GM23338 (cell line): ENCODE measurements at regions not wholly inside any gene's neighbourhood (a gene's known extent, or its start where the extent isn't known, plus 50 kb on each side); places are given as distances from the start of the nearest gene placed in this dataset.

Experiments used
- ATAC-seq: fragments of 200-7000 bp; cut with Tn5 transposase; 3 replicates; pipeline ENCODE4 v1.9.1; 2020
- DNase-seq: peaks from one replicate; pipeline ENCODE4 v3.0.0-alpha.2; 2015; ENCODE audit warnings: low spot score
- H2AFZ ChIP-seq: fragments of 200-600 bp; sonication (generic); 2 replicates; pipeline ENCODE4 v1.8.0; 2016; ENCODE audit warnings: antibody characterized with exemption, mild to moderate bottlenecking, moderate library complexity
- H3F3A ChIP-seq: fragments of 200-600 bp; sonication (generic); replicated peaks from 2 replicates; pipeline ENCODE4 v1.8.0; 2017; ENCODE audit warnings: antibody characterized with exemption, mixed run types, low read depth
- H3K27ac ChIP-seq: fragments of 200-600 bp; sonication (generic); 2 replicates; pipeline ENCODE4 v1.6.1; 2016; ENCODE audit warnings: low read depth
- H3K27me3 ChIP-seq: fragments of 200-600 bp; sonication (generic); 2 replicates; pipeline ENCODE4 v1.8.0; 2016; ENCODE audit warnings: mild to moderate bottlenecking, mixed run types, moderate library complexity; ENCODE audit not compliant: insufficient read depth
- H3K36me3 ChIP-seq: fragments of 200-600 bp; sonication (generic); 2 replicates; pipeline ENCODE4 v1.8.0; 2016; ENCODE audit warnings: mild to moderate bottlenecking; ENCODE audit not compliant: insufficient read depth
- H3K4me1 ChIP-seq: fragments of 200-600 bp; sonication (generic); 2 replicates; pipeline ENCODE4 v1.8.0; 2016; ENCODE audit warnings: mild to moderate bottlenecking, moderate library complexity; ENCODE audit not compliant: insufficient read depth
- H3K4me2 ChIP-seq: fragments of 200-600 bp; sonication (generic); 2 replicates; pipeline ENCODE4 v1.7.1; 2017; ENCODE audit warnings: mixed run types
- H3K4me3 ChIP-seq: fragments of 200-600 bp; sonication (generic); 2 replicates; pipeline ENCODE4 v1.6.1; 2016; ENCODE audit warnings: mixed run types
- H3K79me2 ChIP-seq: fragments of 200-600 bp; sonication (generic); replicated peaks from 2 replicates; pipeline ENCODE4 v1.8.0; 2017; ENCODE audit warnings: mild to moderate bottlenecking; ENCODE audit not compliant: insufficient read depth
- H3K9me2 ChIP-seq: fragments of 200-600 bp; sonication (generic); 2 replicates; pipeline ENCODE4 v1.8.0; 2017; ENCODE audit not compliant: insufficient read depth
- H4K20me1 ChIP-seq: fragments of 200-600 bp; sonication (generic); replicated peaks from 2 replicates; pipeline ENCODE4 v1.8.0; 2017; ENCODE audit warnings: mild to moderate bottlenecking; ENCODE audit not compliant: insufficient read depth
- H3K27ac Mint-ChIP-seq: 2 replicates; pipeline ENCODE4 v1.8.0; 2020; ENCODE audit warnings: inconsistent platforms, mild to moderate bottlenecking, moderate library complexity, mixed read lengths
- H3K27me3 Mint-ChIP-seq: 3 replicates; pipeline ENCODE4 v1.8.0; 2022; ENCODE audit warnings: low read depth, mild to moderate bottlenecking, moderate library complexity, mixed read lengths, inconsistent platforms; ENCODE audit not compliant: insufficient read depth, poor library complexity
- H3K36me3 Mint-ChIP-seq: 3 replicates; pipeline ENCODE4 v1.8.0; 2021; ENCODE audit warnings: low read depth, mild to moderate bottlenecking, inconsistent platforms, moderate library complexity, mixed read lengths
- H3K4me1 Mint-ChIP-seq: 3 replicates; pipeline ENCODE4 v1.8.0; 2020; ENCODE audit warnings: mild to moderate bottlenecking, inconsistent platforms, mixed read lengths
- H3K4me3 Mint-ChIP-seq: 3 replicates; pipeline ENCODE4 v1.8.0; 2021; ENCODE audit warnings: moderate library complexity, mild to moderate bottlenecking, inconsistent platforms, mixed read lengths
- H3K9me3 Mint-ChIP-seq: 3 replicates; pipeline ENCODE4 v1.8.0; 2020; ENCODE audit warnings: moderate library complexity, mild to moderate bottlenecking, inconsistent platforms, mixed read lengths
- CREB1 ChIP-seq: fragments of 250-450 bp; sonication (Bioruptor Pico); IDR thresholded peaks from 2 replicates; pipeline ENCODE4 v1.5.0; 2020; ENCODE audit warnings: low read depth, mild to moderate bottlenecking, moderate library complexity
- EZH2phosphoT487 ChIP-seq: fragments of 200-600 bp; sonication (generic); IDR thresholded peaks from one replicate; pipeline ENCODE4 v1.8.1; 2018; ENCODE audit warnings: antibody characterized with exemption; ENCODE audit not compliant: unreplicated experiment
- POLR2AphosphoS5 ChIP-seq: IDR thresholded peaks from 2 replicates; pipeline ENCODE4 v1.6.1; 2016; ENCODE audit warnings: antibody characterized with exemption, low read depth
- TF ChIP-seq, protein P1 (sequence below): IDR thresholded peaks from one replicate; pipeline ENCODE4 v1.6.1; 2018; ENCODE audit warnings: antibody characterized with exemption; ENCODE audit not compliant: unreplicated experiment
- TF ChIP-seq, protein P2 (sequence below), 2 experiments: fragments of 200-600 bp in 1 of 2; sonication (generic) in 1 of 2; conservative IDR thresholded peaks; 2 replicates each; pipeline versions ENCODE4 v1.5.1 to v1.6.1; 2016 to 2017; ENCODE audit warnings: antibody characterized with exemption in 2 of 2, low read depth in 2 of 2, mild to moderate bottlenecking in 2 of 2, moderate library complexity in 1 of 2
- TF ChIP-seq, protein P3 (sequence below): IDR thresholded peaks from 2 replicates; pipeline ENCODE4 v1.6.1; 2016; ENCODE audit warnings: antibody characterized with exemption

DNA sequence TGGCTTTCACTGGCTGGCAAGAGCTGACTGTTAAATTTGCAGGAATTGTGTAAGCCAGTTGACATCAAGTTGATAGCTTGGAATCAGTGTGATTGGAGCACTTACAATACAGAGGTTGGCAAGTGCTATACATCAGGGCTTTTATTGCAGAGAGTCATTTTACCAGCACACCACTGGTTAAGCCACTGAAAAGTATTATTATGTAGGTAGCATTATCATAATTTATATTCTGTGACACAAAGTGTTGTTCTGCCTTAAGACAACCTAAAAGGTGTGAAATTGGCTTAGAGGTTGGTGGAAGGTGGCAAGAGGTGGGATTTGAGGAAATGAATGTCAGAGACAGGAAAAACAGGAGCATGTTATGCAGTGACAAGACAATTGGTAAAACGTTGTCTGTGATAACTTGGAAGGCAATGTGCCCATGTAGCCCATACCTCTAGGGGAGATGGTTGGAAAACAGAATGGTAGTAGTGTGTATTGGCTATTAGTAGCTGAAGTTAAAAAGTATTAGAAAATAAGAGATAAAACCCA is 172.9 kb upstream of the PRICKLE1 start:
- H3K9me3 Mint-ChIP-seq = no peaks in the 10 kb centered on the region
- H3K36me3 ChIP-seq = no peaks in the 10 kb centered on the region
- no peak for ATAC-seq
- H3K27me3 ChIP-seq = no peaks in the 10 kb centered on the region
- H3K4me1 Mint-ChIP-seq = peaks cover 26% of the 10 kb centered on the region
- TF ChIP-seq EZH2phosphoT487 = no peak
- TF ChIP-seq, protein P1, sequence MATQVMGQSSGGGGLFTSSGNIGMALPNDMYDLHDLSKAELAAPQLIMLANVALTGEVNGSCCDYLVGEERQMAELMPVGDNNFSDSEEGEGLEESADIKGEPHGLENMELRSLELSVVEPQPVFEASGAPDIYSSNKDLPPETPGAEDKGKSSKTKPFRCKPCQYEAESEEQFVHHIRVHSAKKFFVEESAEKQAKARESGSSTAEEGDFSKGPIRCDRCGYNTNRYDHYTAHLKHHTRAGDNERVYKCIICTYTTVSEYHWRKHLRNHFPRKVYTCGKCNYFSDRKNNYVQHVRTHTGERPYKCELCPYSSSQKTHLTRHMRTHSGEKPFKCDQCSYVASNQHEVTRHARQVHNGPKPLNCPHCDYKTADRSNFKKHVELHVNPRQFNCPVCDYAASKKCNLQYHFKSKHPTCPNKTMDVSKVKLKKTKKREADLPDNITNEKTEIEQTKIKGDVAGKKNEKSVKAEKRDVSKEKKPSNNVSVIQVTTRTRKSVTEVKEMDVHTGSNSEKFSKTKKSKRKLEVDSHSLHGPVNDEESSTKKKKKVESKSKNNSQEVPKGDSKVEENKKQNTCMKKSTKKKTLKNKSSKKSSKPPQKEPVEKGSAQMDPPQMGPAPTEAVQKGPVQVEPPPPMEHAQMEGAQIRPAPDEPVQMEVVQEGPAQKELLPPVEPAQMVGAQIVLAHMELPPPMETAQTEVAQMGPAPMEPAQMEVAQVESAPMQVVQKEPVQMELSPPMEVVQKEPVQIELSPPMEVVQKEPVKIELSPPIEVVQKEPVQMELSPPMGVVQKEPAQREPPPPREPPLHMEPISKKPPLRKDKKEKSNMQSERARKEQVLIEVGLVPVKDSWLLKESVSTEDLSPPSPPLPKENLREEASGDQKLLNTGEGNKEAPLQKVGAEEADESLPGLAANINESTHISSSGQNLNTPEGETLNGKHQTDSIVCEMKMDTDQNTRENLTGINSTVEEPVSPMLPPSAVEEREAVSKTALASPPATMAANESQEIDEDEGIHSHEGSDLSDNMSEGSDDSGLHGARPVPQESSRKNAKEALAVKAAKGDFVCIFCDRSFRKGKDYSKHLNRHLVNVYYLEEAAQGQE = no peak
- TF ChIP-seq, protein P2, sequence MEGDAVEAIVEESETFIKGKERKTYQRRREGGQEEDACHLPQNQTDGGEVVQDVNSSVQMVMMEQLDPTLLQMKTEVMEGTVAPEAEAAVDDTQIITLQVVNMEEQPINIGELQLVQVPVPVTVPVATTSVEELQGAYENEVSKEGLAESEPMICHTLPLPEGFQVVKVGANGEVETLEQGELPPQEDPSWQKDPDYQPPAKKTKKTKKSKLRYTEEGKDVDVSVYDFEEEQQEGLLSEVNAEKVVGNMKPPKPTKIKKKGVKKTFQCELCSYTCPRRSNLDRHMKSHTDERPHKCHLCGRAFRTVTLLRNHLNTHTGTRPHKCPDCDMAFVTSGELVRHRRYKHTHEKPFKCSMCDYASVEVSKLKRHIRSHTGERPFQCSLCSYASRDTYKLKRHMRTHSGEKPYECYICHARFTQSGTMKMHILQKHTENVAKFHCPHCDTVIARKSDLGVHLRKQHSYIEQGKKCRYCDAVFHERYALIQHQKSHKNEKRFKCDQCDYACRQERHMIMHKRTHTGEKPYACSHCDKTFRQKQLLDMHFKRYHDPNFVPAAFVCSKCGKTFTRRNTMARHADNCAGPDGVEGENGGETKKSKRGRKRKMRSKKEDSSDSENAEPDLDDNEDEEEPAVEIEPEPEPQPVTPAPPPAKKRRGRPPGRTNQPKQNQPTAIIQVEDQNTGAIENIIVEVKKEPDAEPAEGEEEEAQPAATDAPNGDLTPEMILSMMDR (conservative IDR thresholded peaks at IDR 0.05; ENCODE audit: low read depth in 2 of 2) = no peak
- H3K27ac Mint-ChIP-seq = no peak overlapping the region
- no peak for DNase-seq
- peaks cover 7% of the 10 kb centered on the region for H3K27me3 Mint-ChIP-seq
- no peak overlapping the region for H3K27ac ChIP-seq
- H3K4me3 ChIP-seq = no peak overlapping the region
- no peaks in the 10 kb centered on the region for H3K79me2 ChIP-seq
- H3K4me3 Mint-ChIP-seq = no peak overlapping the region
- H4K20me1 ChIP-seq = no peaks in the 10 kb centered on the region
- no peak overlapping the region; the same call in 1 of the 2 replicates for H2AFZ ChIP-seq
- H3K4me1 ChIP-seq = peaks cover 22% of the 10 kb centered on the region
- H3K9me2 ChIP-seq = peaks cover 12% of the 10 kb centered on the region; the same call in 1 of the 2 replicates
- peaks cover 4% of the 10 kb centered on the region; the same call in 1 of the 2 replicates for H3F3A ChIP-seq
- H3K4me2 ChIP-seq = no peak overlapping the region
- no peaks in the 10 kb centered on the region for H3K36me3 Mint-ChIP-seq

DNA sequence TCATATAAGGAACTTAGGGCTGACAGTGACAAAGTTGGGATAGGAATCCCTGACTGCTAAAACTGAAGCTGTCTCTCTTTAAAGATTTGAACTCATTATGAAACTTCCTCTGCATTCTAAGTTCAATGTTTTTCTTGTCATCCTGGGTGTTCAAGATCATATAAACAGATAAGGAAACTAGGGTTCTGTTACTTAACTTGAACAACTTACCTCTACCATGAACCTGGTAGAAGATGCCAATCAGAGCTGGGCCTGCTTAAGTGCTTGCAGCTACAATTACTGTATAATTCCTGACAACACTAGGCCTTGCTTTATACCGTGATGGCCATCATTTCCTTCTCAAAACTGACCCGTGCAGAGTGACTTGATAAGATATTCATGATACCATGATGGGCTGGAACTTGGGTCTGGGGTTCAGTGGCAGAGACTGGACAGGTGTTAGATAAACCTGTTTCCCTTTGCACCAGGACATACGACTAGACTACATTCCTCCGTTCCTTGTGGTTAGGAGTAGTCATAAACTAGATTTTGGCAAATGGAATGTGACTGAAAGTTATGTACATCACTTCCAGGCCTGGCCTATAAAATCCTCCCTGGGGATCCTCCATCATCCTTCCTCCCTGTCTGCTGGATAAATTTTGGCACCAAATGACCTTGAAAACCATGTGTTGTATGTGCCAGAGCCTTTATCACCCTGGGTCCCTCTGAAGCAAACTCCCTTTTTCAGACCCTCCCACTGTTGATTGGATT is 172.2 kb upstream of the PRICKLE1 start:
- peaks cover 25% of the 10 kb centered on the region for H3K4me1 ChIP-seq
- ATAC-seq (no peak), DNase-seq (no peak)
- H3K36me3 ChIP-seq = no peaks in the 10 kb centered on the region
- H3K27ac ChIP-seq = no peak overlapping the region
- Mint-ChIP-seq H3K27ac (no peak overlapping the region), H3K27me3 (peaks cover 7% of the 10 kb centered on the region), H3K4me3 (no peak overlapping the region), H3K4me1 (peaks cover 33% of the 10 kb centered on the region), H3K9me3 (peaks cover 2% of the 10 kb centered on the region; the same call in 1 of the 3 replicates), H3K36me3 (peaks cover 2% of the 10 kb centered on the region; the same call in 2 of the 3 replicates)
- no peak overlapping the region; the same call in 1 of the 2 replicates for H2AFZ ChIP-seq
- TF ChIP-seq POLR2AphosphoS5 (no peak), CREB1 (CRISPR knock-in tag) (no peak)
- TF ChIP-seq, protein P3, sequence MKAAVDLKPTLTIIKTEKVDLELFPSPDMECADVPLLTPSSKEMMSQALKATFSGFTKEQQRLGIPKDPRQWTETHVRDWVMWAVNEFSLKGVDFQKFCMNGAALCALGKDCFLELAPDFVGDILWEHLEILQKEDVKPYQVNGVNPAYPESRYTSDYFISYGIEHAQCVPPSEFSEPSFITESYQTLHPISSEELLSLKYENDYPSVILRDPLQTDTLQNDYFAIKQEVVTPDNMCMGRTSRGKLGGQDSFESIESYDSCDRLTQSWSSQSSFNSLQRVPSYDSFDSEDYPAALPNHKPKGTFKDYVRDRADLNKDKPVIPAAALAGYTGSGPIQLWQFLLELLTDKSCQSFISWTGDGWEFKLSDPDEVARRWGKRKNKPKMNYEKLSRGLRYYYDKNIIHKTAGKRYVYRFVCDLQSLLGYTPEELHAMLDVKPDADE = no peak
- TF ChIP-seq, protein P1 = no peak
- no peak overlapping the region for H3K4me2 ChIP-seq
- peaks cover 12% of the 10 kb centered on the region; the same call in 1 of the 2 replicates for H3K9me2 ChIP-seq
- no peak overlapping the region for H3K4me3 ChIP-seq
- H4K20me1 ChIP-seq = no peaks in the 10 kb centered on the region
- peaks cover 5% of the 10 kb centered on the region; the same call in 1 of the 2 replicates for H3F3A ChIP-seq
- H3K79me2 ChIP-seq = no peaks in the 10 kb centered on the region
- no peaks in the 10 kb centered on the region for H3K27me3 ChIP-seq
